HG03135 (cell line): ENCODE measurements at regions not wholly inside any gene's neighbourhood (a gene's known extent, or its start where the extent isn't known, plus 50 kb on each side); places are given as distances from the start of the nearest gene placed in this dataset.
A peak's percentile ranks its signal among the peaks of the same experiment; 100 is the strongest.

Source experiments
- ATAC-seq: cut with Tn5 transposase; IDR thresholded peaks from one replicate; pipeline ENCODE4 v1.9.1; 2021; ENCODE audit warnings: mild to moderate bottlenecking, moderate library complexity; ENCODE audit not compliant: unreplicated experiment

DNA sequence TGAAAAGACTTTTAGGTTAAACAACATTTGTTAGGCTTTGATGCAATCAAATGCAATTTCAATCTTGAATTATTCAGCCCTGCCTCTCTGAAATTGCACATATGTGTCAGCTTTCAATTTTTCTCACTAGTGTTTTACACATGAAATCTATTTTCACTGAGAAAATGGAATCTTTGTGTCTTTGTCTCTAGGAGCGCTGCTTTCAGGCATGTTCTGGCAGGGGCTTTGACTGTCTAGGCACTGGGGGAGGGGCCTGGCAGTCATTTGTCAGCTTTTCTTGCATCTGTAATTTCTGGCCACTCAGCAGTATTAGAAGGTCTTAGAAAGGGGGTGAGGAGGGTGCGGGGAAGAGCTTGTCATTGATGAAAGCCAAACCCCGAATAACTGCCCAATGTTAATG, 264.4 kb downstream of the PTPRC start:
- no peak for ATAC-seq

DNA sequence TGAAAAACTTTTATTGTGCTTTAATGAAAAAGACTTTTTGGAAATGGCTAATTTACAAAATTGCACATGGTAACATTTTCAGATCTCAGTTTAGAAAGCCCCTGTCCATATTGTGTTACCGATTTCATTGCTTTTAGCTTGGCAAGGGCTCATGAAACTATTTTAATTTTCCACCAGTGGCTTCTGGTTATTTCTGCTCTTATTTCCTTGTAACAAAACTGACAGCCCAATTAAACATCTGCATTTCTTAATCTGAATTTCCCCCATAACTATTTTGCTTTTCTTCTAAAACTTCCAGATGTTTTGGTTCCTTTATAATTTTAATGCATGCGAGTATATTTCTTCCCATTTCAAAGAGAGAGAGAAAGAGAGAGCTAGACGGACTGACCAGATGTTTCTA, 264.8 kb downstream of the PTPRC start:
- ATAC-seq: no peak

DNA sequence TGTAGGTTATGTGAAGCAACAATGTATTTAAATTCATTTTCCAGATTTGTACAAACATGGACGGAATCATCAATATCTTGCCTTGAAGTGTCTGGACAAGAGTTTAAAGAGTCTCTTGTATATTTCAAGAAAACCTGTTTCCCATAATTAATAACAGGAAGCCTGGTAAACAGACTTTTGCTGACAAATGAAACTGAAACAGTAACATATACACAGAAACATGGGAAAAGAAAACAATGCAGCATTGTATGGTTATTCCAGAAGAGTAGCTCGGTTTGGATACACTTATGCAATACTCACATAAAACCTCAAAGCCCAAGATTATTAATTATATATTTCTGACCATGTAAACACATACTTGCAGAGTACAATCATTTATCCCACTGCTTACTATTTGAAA, 265.5 kb downstream of the PTPRC start:
- no peak for ATAC-seq

DNA sequence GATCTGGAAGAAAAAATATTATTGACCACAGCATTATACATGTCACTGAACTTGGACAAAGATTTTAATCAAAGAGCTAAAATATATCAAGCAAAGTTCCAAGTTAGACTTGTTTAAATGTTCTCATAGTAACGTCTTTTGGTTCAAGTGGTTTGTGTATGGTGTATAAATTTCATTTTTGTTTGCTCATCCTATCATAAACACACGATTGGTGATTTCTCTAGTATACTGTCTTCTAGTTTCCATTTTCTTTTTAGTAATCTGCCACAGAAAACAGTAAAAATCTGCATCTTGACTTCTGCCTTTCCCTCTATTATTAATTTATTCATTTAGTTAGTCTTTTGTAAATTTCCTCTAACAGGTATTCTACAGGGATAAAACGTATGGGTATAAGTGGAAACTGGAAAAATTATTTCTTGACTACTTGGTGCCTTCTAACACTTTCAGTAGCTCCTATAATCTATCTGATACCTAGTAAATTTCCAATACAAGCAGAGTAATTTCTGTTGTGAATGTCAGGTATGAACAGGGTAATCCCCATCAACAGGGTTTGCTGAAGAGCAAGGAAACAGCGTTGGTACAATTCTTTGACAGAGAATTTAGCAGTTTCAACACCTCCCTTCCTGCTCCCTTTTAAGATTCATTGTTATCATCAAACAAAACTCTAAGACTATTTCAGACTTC, 268.0 kb downstream of the PTPRC start:
- no peak for ATAC-seq

DNA sequence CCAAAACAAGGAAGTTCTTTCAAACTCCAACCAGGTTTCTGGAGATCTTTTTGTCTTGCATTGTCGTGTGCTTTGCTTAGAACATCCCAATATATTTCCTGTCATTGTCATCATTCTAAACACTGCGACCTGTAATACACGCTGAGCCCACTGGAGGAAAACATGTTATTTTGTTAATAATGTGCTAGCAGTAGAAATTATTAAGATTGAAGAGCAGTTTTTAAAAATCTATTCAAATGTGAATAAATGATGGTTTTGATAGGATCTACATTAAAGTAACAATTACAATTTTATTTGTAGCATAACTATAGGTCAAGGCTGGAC, 268.5 kb downstream of the PTPRC start:
- no peak for ATAC-seq

DNA sequence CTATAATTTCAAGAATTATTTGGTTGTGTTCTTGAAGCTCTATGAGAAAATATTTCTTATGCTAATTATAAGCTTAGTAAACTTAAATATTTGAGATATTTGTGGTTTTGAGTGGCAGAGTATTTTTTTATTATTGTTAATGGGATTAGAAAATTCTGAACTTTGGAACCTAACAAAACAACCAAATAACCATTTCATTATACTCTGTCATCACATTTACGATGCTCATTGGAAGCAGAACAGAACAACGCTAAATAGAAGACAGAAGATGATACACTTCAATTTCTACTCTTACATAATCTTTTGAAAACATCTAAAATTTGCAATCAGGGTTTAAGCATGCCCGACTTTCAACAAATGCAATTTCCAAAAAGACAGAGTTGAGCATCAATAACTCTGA, 270.2 kb downstream of the PTPRC start:
- ATAC-seq: no peak

DNA sequence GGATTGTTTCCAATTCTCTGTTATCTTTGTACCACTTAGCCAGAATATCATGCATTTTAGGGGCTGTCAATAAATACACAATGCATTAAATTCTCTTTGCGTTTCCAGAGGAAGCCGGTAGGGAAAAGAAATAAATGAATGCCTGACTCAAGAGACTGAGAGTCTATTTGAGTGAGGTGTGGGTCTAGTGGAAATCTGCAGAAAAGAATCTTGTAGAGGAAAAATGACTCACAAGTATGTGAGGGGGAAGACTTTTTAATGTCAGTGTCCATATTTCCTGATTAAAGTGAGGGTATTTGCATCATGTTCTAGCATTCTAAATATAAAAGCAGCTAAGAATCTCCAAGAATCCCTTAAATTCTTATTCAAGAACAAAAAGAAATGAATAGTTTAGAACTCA, 271.1 kb downstream of the PTPRC start:
- ATAC-seq: no peak

DNA sequence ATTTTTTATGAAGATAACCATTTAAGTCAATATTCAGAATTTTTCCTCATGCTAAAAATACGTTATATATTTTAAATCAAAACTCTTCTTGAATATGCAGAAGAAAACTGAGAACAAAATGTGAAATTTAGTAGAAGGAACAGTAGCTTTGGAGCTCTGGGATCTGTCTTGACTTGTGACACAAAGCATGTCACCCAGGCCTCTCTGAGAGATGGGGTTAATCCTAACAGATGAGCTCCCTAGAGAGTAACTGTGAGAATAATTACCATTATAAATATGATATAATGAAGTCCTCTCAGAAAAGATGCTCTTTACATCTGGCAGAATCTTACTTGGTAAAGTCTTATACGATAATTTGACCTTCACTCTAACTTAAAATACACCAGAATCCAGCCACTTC, 272.0 kb downstream of the PTPRC start:
- no peak for ATAC-seq

DNA sequence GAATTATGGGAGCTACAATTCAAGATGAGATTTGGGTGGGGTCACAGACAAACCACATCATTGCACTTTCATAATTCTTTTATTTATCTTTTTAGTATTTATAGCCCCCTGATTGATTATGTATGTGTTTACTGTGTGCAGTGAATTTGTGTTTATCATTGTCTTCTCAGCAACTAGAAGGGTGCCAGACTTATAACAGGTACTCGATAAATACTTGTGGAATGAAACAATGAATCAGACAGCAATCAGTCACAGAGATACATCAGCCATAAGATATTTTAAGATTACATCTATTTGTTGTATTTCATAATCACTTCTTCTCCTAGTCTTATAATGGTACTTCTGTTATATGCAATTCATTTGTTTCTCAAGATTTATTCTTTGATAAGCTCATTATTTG, 273.2 kb downstream of the PTPRC start:
- no peak for ATAC-seq

DNA sequence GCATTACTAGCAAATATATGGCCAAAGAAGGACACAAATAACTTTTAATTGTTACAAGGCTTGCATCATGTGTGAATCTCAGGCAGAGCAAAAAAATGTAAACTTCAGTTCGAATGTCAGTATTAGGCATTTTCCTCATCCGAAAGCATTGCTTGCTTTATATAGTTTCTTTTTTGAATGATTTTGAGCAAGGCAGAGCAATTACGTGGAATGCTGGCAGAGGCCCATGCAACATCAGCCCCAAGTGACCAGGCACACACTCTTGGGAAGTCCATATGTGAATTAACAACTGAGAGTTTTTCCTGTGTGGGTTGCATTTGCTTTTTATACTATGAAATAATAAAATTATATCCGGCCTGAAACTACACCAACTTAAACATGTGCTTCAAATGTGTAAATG, 274.8 kb downstream of the PTPRC start:
- ATAC-seq: no peak

DNA sequence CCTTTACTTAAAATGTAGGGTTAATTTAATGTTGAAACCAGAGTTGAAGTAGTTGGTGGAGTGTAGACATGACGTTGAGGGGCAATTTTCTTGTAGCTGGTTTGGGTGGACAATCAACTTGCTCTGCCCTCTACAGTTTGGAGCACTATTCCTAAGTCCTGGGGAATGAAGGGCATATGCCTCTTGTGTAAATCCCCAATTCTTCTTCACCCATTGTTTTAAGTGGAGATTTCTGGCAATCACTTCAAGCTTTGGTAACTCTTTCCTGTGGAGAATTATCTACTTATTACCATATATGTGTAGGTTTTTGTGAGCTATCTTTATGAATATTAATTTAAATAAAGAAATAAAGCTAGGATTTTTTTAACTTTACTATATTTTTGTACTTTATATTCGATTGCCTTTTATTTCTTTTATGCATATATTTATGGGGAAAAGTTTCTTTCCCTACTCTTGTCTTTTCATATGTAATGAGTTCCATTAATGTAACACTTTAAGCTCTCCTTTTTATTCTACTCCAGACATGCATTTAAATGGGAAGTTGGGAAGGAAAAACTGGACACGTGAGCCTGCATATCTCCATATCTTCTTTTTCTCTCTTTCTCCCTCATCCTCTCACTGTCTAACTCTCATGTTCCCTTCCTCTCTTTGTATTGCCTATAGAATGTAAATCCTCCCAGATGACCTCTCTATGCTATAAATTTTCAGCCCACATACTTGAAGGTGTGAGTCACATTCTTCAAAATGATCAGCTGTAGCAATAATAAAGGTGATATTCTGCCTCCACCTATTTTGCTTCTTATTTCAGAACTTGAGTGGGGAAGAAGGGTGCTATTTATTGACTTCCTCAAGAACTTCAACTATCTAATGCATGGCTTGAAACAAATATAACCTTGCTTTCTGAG, 276.7 kb downstream of the PTPRC start:
- no peak for ATAC-seq

DNA sequence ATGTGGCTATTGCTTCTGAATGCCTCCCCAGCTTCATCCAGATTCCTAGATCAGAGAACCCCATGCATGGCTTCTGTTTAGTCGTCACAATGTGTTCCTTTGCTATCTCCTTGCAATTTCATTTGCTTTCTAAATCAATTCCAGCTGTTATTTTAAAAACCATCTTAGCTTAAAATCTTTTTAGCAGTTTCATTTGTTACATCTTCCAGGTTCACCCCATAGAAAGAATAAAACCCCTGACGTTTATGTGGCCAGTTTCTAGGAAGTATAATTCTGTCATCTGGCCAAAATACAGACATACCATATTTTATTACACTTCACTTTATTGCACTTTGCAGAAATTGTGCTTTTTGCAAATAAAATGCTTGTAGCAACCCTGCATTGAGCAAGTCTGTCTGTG, 278.4 kb downstream of the PTPRC start:
- no peak for ATAC-seq

DNA sequence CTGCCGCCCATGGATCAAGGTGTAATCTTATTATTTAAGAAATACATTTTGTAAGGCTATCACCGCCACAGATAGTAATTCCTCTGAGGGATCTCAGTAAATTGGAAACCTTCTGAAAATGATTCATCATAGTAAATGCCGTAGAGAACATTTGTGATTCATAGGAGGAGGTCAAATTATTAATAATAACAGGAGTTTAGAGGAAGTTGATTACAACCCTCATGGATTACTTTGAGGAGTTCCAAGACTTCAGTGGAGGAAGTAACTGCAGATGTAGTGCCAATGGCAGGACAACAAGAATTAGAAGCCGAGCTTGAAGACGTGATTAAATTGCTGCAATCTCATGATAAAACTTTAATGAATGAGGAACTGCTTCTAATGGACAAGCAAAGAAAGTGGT, 280.1 kb downstream of the PTPRC start:
- no peak for ATAC-seq

DNA sequence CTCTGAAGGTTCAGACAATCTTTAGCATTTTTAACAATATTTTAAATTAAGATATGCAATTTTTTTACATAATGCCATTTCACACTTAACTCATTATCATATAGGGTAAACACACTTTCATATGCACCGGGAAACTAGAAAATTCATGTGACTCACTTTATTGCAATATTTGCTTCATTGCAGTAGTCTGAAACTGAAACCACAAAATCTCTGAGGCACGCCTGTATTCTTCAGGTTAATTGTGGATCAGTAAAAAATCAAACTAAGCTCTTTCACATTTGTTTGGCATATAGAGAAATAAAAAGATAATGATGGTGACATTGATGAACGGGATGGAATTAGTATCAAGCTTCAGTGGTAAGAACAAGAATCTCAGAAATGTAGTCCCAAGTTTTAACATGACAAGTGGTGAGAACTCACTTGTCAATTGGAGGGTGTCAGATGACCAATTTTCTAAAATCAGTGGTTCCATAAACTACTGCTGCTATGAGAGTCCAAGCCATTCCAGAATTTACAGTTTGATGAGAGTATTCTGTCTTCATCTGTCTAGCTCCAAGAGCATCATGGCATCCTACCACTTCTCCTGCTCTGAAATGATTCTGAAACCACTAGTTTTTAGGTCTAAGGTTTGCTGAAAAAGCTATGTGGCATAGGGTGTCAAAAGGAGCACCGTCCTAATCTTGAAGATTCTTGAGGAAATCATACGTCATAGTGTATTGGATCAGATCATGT, 281.0 kb downstream of the PTPRC start:
- peak; percentile 60 for ATAC-seq

DNA sequence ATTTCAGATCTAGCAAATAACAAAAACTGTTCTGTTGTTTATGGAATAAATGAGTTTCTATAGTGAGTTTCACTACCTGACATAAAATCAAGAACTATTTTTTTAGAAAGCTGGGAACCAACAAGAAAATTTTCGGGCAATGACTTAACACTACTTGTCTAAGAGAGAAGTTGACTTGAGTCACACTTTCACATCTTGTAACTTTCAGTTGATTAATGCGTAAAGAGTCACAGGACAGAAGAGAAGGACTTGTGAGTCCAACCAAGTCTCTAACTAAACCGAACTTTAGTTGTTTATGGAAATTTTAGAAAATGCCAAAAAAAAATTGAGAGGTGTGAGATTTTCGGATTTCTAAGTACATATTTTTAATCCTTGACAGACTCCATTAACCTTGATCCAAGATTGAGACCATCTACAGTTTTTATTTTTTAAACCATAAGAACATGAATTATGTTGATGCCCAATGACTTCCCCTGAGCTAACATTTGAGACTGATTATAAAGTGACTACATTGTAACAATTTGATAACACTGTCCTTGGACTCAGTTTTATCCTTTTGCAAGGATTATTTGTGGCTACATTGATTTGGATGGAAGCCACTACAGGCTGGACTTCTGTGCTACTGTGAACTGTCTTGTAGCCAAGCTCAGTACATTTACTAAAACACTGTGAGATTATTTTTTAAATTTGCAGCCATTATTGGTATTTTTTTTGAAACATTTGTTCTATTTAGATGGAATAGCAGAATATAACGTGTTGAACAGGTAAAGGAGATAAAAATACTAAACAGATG, 284.0 kb downstream of the PTPRC start:
- ATAC-seq: peak; percentile 55

DNA sequence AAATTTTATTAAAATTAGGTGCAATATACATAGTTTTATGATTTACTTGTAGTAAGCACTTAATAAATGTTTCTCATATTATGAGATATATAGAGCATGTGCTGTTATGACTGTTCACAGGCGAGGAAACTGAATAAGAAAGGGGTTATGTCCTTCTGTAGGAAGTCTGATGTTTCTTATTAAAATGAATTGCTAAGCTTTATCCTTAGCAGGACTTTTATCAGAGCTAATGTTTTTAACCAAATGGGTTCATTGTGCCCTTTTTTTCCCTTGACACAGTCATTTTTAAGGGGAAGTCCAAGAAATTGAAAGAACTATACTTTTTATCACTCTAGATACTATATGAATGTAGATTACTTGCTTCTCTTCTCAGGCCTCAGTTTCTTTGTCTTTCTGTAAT, 285.2 kb downstream of the PTPRC start:
- ATAC-seq: no peak

DNA sequence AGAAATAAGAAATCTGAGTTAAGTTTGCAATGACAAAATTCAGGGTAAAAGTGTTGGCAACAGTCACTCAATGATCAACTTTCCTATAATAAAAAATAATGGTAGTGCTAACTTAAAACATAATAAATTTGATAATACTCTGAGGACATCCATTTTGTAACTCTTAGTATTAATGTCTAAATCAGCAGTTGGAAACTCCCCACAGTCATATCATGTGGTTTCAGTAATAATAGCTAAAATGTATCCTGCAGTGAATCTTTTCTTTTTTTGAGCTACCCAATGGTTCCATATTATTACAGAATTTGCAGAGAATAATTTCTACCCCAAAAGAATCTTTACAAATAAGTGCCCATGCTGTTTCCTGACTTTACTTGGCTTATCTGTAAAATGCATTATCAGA, 286.7 kb downstream of the PTPRC start:
- no peak for ATAC-seq

DNA sequence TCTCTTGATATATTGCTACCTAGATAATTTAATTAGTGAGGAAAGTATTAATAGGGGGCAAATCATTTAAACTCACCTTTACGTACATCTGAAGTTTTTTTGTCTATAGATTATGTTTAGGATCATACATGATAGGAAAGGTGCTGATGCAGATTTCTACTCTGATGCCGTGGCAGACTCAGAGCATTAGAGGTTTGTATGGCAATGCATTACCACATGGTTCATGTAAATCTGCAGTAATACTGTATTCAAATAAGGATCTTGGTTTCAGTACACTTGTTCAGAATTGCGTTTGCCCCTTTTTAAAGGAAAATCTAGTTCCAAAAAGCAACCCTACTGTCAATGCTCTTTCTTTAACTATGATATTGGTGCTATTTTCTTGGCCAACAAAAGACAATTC, 288.3 kb downstream of the PTPRC start:
- ATAC-seq: no peak

DNA sequence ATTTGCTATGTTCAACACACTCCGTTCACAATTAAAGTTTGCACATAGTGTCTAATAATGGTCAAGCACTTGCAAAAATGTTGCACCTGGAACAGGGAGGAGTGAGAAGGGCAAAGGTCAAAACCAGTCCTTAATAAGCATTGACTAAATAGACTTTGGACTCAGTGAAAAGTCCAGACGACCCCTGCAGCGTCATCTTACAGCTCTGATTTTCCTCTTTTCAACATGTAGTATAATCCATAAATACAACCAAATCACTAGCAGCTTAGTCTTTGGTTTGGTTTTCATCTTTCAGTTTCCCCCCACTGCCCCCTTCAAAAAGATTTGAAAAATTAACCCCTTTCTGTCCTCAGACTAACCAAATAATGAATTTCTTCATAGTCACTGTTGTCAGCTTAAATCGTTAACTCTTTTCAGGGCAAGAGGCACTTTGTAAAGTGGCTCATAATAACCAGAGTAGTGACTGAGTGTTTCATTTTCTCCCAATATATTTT, 290.3 kb downstream of the PTPRC start:
- no peak for ATAC-seq

DNA sequence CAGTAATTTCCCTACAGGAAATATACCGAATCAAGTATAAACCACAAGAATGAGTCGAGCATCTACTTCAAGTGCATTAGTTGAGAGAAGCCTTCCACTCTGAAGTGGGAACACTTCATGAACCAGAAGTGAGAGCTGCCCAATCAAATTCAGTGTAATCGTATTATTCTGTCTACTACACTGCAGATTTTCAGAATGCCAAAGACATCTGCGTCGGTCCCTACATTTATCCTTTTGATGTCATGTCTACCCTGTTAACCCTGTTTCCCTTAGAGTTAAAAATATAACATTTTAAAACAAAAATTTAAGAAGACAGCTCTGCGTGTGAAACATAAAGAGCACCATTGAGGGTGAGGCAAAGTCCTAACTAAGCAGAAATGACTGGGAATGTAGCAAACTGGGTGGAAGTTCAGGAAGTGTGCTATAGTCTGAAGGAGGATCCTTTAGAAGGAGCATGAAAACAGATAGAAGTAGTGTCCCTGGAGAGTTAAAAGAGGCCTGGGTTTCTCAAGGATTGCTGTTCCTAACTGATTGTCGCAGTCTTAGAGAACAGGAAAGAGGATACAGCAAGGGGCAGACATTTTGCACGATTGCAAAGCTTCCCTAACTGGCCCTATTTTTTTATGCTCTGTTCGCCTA, 291.2 kb downstream of the PTPRC start:
- peak; percentile 44 for ATAC-seq
